Upper lobe of left lung (tissue), 6 donors: ENCODE measurements at regions not wholly inside any gene's neighbourhood (a gene's known extent, or its start where the extent isn't known, plus 50 kb on each side); places are given as distances from the start of the nearest gene placed in this dataset.

ENCODE experiments used
- ATAC-seq, 2 donors: fragments of 200-7000 bp; cut with Tn5 transposase; one replicate each; pipeline ENCODE4 v1.9.1; 2022; ENCODE audit warnings: mild to moderate bottlenecking in 2 of 2, moderate library complexity in 2 of 2; ENCODE audit not compliant: low FRiP score in 2 of 2
- DNase-seq, 2 donors: peaks; one replicate each; pipeline ENCODE4 v3.0.0-alpha.2; 2019 to 2020
- H3K27ac ChIP-seq, 4 donors: fragments of 200-600 bp; sonication (generic); one replicate each; pipeline ENCODE4 v1.5.1; 2016 to 2019
- H3K27me3 ChIP-seq, 4 donors: fragments of 200-600 bp; sonication (generic); one replicate each; pipeline ENCODE4 v1.5.1; 2017 to 2019
- H3K36me3 ChIP-seq, 4 donors: fragments of 200-600 bp; sonication (generic); one replicate each; pipeline ENCODE4 v1.5.1; 2016 to 2019
- H3K4me1 ChIP-seq, 4 donors: fragments of 200-600 bp; sonication (generic); one replicate each; pipeline ENCODE4 v1.5.1; 2018 to 2019
- H3K4me3 ChIP-seq, 4 donors: fragments of 200-600 bp; sonication (generic); one replicate each; pipeline ENCODE4 v1.5.1; 2017 to 2019; ENCODE audit warnings: mild to moderate bottlenecking in 2 of 4, moderate library complexity in 1 of 4
- H3K9me3 ChIP-seq, 4 donors: fragments of 200-600 bp; sonication (generic); one replicate each; pipeline ENCODE4 v1.5.1; 2018 to 2019
- EP300 ChIP-seq, 4 donors: sonication (generic); formaldehyde crosslinking; IDR thresholded peaks; one replicate each; pipeline ENCODE4 v1.5.1; 2017; ENCODE audit warnings: antibody characterized with exemption in 4 of 4, control low read depth in 2 of 4
- POLR2A ChIP-seq, 4 donors: fragments of 450-650 bp; IDR thresholded peaks; one replicate each; pipeline ENCODE4 v1.5.1; 2016 to 2017; ENCODE audit warnings: antibody characterized with exemption in 4 of 4, mild to moderate bottlenecking in 2 of 4
- POLR2AphosphoS5 ChIP-seq, 2 donors: sonication (generic); formaldehyde crosslinking; IDR thresholded peaks; one replicate each; pipeline ENCODE4 v1.5.1; 2017; ENCODE audit warnings: antibody characterized with exemption in 2 of 2
- WGBS, 2 donors: methylation state at CpG; one replicate each; pipeline ENCODE4 v1.1.5; 2017 to 2018; 5-methylcytosine and 5-hydroxymethylcytosine counted together
- TF ChIP-seq, protein P1 (sequence below), 6 experiments: fragments of 450-650 bp in 4 of 6; fragments of 200-600 bp in 2 of 6; sonication (generic) in 2 of 6; IDR thresholded peaks; one replicate each; pipeline ENCODE4 v1.5.1; 2016 to 2019; ENCODE audit warnings: antibody characterized with exemption in 6 of 6
- donor health status: DM: no; HTN: no; CAD: no; lungs with moderate emphysema.
- donor health status: DM: no; HTN: yes; CAD: no; lungs with severe emphysema.

DNA sequence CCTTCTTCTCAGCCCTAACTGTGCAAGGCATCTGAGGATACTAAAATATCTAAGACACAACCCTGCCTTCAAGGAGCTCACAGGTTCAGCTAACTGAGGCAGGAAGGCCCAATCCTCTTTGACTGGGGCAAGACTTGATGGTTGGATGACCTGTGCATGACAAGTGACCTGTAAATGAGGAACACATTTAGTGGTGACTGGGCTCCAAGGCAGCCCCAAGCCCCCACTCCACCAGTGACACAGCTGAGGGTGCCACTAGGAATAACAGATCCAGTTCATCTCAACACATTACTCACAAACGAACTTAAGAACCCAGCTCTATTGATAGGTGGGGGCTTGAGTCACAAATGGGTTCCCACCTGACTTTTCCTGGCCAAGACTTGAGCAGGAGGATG is 244.7 kb upstream of the IRF2BP2 start:
- DNase-seq: no peak
- H3K4me1 ChIP-seq: peaks cover 11 to 31% (median 18%) of the 10 kb centered on the region in 4 donors
- no peak for ATAC-seq
- H3K4me3 ChIP-seq: no peak overlapping the region
- no peaks in the 10 kb centered on the region for H3K27me3 ChIP-seq
- H3K36me3 ChIP-seq: no peaks in the 10 kb centered on the region
- no peak overlapping the region for H3K27ac ChIP-seq
- H3K9me3 ChIP-seq: no peaks in the 10 kb centered on the region
- WGBS, 2 donors: 80 to 89% methylated on average over 1 of the region's 1 CpG
- TF ChIP-seq POLR2A (IDR thresholded peaks at IDR 0.05) (no peak), POLR2AphosphoS5 (IDR thresholded peaks at IDR 0.05) (no peak), EP300 (IDR thresholded peaks at IDR 0.05) (no peak)
- TF ChIP-seq, protein P1, sequence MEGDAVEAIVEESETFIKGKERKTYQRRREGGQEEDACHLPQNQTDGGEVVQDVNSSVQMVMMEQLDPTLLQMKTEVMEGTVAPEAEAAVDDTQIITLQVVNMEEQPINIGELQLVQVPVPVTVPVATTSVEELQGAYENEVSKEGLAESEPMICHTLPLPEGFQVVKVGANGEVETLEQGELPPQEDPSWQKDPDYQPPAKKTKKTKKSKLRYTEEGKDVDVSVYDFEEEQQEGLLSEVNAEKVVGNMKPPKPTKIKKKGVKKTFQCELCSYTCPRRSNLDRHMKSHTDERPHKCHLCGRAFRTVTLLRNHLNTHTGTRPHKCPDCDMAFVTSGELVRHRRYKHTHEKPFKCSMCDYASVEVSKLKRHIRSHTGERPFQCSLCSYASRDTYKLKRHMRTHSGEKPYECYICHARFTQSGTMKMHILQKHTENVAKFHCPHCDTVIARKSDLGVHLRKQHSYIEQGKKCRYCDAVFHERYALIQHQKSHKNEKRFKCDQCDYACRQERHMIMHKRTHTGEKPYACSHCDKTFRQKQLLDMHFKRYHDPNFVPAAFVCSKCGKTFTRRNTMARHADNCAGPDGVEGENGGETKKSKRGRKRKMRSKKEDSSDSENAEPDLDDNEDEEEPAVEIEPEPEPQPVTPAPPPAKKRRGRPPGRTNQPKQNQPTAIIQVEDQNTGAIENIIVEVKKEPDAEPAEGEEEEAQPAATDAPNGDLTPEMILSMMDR (IDR thresholded peaks at IDR 0.05): no peak

DNA sequence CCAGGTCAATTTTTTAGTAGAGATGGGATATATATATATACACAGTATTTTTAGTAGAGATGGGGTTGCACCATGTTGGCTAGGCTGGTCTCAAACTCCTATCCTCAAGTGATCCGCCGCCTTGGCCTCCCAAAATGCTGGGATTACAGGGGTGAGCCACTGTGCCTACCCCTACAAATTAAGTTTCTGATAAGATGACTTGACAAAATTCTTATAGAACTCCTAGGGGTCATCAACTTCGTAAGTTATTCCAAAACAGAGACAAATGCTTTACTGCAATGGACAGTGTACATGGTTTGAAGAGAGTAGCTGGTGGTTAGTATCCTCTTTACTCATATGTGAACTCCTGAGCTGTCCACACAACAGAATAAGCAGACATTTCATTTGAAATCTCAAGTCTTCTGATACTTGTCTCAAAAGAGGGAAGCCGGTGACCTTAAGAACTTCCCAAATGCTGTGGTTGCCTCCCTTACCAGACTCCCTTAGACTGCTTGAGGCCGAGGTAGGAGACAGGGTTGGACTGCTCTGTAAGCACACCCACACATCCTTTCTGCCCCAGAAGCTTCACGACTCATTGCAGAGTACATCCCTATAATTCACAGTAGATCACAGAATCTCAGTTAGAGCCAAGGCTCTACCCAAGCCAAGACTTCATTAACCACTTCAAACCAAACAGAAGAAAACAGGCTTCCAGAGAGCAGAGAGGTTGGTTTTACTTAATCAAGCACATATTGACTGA is 244.1 kb upstream of the IRF2BP2 start:
- no peaks in the 10 kb centered on the region for H3K9me3 ChIP-seq
- no peaks in the 10 kb centered on the region for H3K27me3 ChIP-seq
- peak; percentile 62 to 69 for ATAC-seq
- peak in 1 of 2 donors; percentile 57 for DNase-seq
- 77 to 81% methylated on average over 6 of the region's 6 CpGs for WGBS, 2 donors
- H3K27ac ChIP-seq: no peak overlapping the region
- H3K4me3 ChIP-seq: no peak overlapping the region
- no peaks in the 10 kb centered on the region for H3K36me3 ChIP-seq
- peaks cover 11 to 35% (median 19%) of the 10 kb centered on the region in 4 donors for H3K4me1 ChIP-seq
- TF ChIP-seq POLR2A (IDR thresholded peaks at IDR 0.05): no peak
- TF ChIP-seq, protein P1 (IDR thresholded peaks at IDR 0.05): no peak
- TF ChIP-seq POLR2AphosphoS5 (IDR thresholded peaks at IDR 0.05): no peak
- TF ChIP-seq EP300 (IDR thresholded peaks at IDR 0.05): no peak

DNA sequence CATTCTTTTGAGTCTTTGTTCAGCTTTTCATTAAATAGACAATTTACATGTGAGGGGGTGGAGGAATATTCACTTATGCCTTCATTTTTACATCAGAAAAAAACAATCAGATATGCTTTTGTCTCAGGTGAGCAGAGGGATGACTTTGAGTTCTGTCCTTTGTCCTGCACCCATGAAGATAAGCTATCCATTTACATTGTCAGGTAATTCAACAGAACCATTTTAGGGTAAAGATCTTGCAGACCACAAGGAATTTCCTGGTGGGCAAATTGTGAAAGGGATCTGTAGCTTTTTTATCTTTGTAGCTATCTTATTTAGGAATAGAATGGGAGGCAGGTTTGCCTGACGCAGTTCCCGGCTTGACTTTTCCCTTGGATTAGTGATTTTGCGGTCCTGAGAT is 242.7 kb upstream of the IRF2BP2 start:
- Histone ChIP-seq H3K9me3 (no peaks in the 10 kb centered on the region), H3K4me3 (no peak overlapping the region), H3K27me3 (no peaks in the 10 kb centered on the region), H3K36me3 (no peaks in the 10 kb centered on the region), H3K27ac (no peak overlapping the region), H3K4me1 (peaks cover 11 to 35% (median 20%) of the 10 kb centered on the region in 4 donors)
- 97 to 98% methylated on average over 3 of the region's 3 CpGs for WGBS, 2 donors
- DNase-seq: no peak
- no peak for ATAC-seq
- TF ChIP-seq POLR2A (IDR thresholded peaks at IDR 0.05) (no peak), POLR2AphosphoS5 (IDR thresholded peaks at IDR 0.05) (no peak), EP300 (IDR thresholded peaks at IDR 0.05) (no peak)
- TF ChIP-seq, protein P1 (IDR thresholded peaks at IDR 0.05): no peak

DNA sequence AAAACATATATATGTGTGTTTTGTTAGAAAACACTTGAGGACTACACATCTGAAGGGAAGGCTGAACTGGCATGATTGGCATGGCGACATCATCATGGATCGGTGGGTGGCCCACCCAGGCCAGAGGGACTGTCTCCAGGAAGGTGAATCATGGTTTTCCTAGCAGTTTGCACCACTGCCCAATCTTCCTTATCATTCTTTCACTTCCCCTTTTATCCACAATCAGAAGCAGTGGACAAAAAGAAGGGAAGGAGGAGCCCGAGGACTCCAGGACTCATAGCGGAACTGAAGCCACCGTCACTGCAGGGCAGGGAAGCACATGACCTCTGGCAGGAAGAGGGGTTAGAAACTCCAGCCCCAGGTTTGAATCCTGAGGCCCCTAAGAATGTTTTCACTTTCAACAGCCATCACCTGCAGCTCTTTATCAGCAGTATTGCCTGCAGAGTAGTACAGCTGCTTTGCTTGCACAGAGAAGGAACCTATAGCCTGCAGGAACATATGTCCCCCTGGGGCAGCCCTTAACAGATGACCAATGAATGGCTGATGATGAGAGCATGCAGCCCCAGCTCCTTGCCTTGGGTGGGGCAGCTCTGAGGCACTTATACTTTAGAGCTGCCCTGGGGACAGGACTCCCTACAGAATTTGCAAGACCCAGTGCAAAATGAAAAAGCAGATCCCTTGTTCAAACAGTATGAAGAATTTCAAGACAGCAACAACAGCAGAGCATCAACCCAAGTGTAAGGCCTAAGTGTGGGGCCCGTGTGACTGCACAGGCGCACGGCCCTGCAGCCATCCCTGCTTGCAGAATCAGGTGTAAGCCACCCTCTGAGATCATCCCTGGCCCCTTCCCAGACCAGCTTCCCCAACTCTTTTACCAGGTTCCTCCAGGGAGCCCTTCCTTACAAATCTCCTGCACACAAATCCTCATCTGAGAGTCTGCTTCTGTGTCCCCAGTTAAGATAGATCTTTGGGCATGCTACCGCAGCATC is 241.8 kb upstream of the IRF2BP2 start:
- H3K27me3 ChIP-seq: no peaks in the 10 kb centered on the region
- H3K27ac ChIP-seq: peak overlapping the region in 3 of 4 donors; percentile 27 to 41 (median 32)
- peak in 1 of 4 donors; percentile 61 for TF ChIP-seq EP300 (IDR thresholded peaks at IDR 0.05)
- no peak for TF ChIP-seq POLR2A (IDR thresholded peaks at IDR 0.05)
- peak; percentile 27 to 52 for TF ChIP-seq POLR2AphosphoS5 (IDR thresholded peaks at IDR 0.05)
- TF ChIP-seq, protein P1 (IDR thresholded peaks at IDR 0.05): no peak
- 57 to 62% methylated on average over 9 of the region's 9 CpGs for whole genome bisulfite sequencing, 2 donors
- peaks cover 11 to 35% (median 20%) of the 10 kb centered on the region in 4 donors for H3K4me1 ChIP-seq
- no peaks in the 10 kb centered on the region for H3K9me3 ChIP-seq
- no peaks in the 10 kb centered on the region for H3K36me3 ChIP-seq
- peak in 1 of 2 donors; percentile 55 for DNase-seq
- peak; percentile 52 to 67 for ATAC-seq
- H3K4me3 ChIP-seq: no peak overlapping the region
